Right ventricle myocardium inferior (tissue), 1 donor: ENCODE measurements at regions not wholly inside any gene's neighbourhood (a gene's known extent, or its start where the extent isn't known, plus 50 kb on each side); places are given as distances from the start of the nearest gene placed in this dataset.
"Not testable (repeated sequence)": the region's sequence is repeated elsewhere in the genome, so short reads cannot be mapped to it uniquely, and the experiment has no call there.

Experiments used
- ATAC-seq: fragments of 200-7000 bp; cut with Tn5 transposase; one replicate; pipeline ENCODE4 v1.9.1; 2020; ENCODE audit warnings: mild to moderate bottlenecking, moderate library complexity
- DNase-seq: peaks from one replicate; pipeline ENCODE4 v3.0.0; 2021; ENCODE audit errors: missing footprints
- intact Hi-C: fragments of 100-400 bp; cut with DNase I; formaldehyde crosslinking; loops from one replicate; pipeline ENCODE4 v1.11.0; 2022
- donor health status: DM: no; HTN: yes; CAD: no; lungs with severe emphysema.

- ATAC-seq, result no peak
- intact Hi-C loops, result no loop called here
- DNase-seq, result no peak
Observed at GRCh38 chr2:234411793-234412192, 85.1 kb downstream of the ARL4C start.

GRCh38 chr2:234410526-234410925 is 86.4 kb downstream of the ARL4C start:
- intact Hi-C loops, result no loop called here
- no peak for DNase-seq

GRCh38 chr2:234409590-234409989 is 87.3 kb downstream of the ARL4C start:
- DNase-seq, result no peak
- intact Hi-C loops, result no loop called here
- ATAC-seq, result no peak

More at GRCh38 chr2:234410526-234410925, 86.4 kb downstream of the ARL4C start:
- ATAC-seq, result no peak

- no peak for DNase-seq
- no peak for ATAC-seq
- intact Hi-C loops, result no loop called here
Observed at GRCh38 chr2:234406085-234406484, 90.8 kb downstream of the ARL4C start.

- intact Hi-C loops, result no loop called here
- ATAC-seq (no peak), DNase-seq (no peak)
Observed at GRCh38 chr2:234405462-234405861, 91.4 kb downstream of the ARL4C start.

GRCh38 chr2:234404957-234405356 is 91.9 kb downstream of the ARL4C start:
- intact Hi-C loops, result no loop called here
- ATAC-seq (no peak), DNase-seq (no peak)

- no peak for DNase-seq
- no peak for ATAC-seq
- intact Hi-C loops, result no loop called here
Observed at GRCh38 chr2:234403751-234404150, 93.1 kb downstream of the ARL4C start.

GRCh38 chr2:234403074-234403473 is 93.8 kb downstream of the ARL4C start:
- ATAC-seq, result no peak
- no peak for DNase-seq

GRCh38 chr2:234401426-234401825 is 95.5 kb downstream of the ARL4C start:
- DNase-seq, result no peak
- no peak for ATAC-seq
- intact Hi-C loops, result no loop called here

More at GRCh38 chr2:234403074-234403473, 93.8 kb downstream of the ARL4C start:
- intact Hi-C loops, result no loop called here

GRCh38 chr2:234399451-234400246 is 97.2 kb downstream of the ARL4C start:
- DNase-seq (no peak), ATAC-seq (no peak)
- intact Hi-C loops, result no loop called here

GRCh38 chr2:234398531-234398930 is 98.3 kb downstream of the ARL4C start:
- no peak for ATAC-seq
- intact Hi-C loops, result no loop called here

GRCh38 chr2:234395891-234396420 is 100.9 kb downstream of the ARL4C start:
- no peak for DNase-seq
- intact Hi-C loops, result no loop called here
- ATAC-seq, result no peak

More at GRCh38 chr2:234398531-234398930, 98.3 kb downstream of the ARL4C start:
- no peak for DNase-seq

GRCh38 chr2:234394450-234394849 is 102.4 kb downstream of the ARL4C start:
- ATAC-seq (no peak), DNase-seq (no peak)
- intact Hi-C loops, result no loop called here

GRCh38 chr2:234393354-234393753 is 103.5 kb downstream of the ARL4C start:
- DNase-seq (no peak), ATAC-seq (no peak)
- intact Hi-C loops, result no loop called here

- ATAC-seq (no peak), DNase-seq (no peak)
- intact Hi-C loops, result no loop called here
Observed at GRCh38 chr2:234392041-234392615, 104.8 kb downstream of the ARL4C start.

GRCh38 chr2:234391625-234392024 is 105.3 kb downstream of the ARL4C start:
- no peak for DNase-seq
- intact Hi-C loops, result no loop called here
- no peak for ATAC-seq

- intact Hi-C loops, ATAC-seq, DNase-seq: not testable (repeated sequence)
Observed at GRCh38 chr2:234389661-234390060, 107.2 kb downstream of the ARL4C start.

- intact Hi-C loops, result no loop called here
Observed at GRCh38 chr2:234388591-234388990, 108.3 kb downstream of the ARL4C start.

GRCh38 chr2:234386971-234387370 is 109.9 kb downstream of the ARL4C start:
- ATAC-seq, result no peak

More at GRCh38 chr2:234388591-234388990, 108.3 kb downstream of the ARL4C start:
- DNase-seq (no peak), ATAC-seq (no peak)

GRCh38 chr2:234382131-234382530 is 114.8 kb downstream of the ARL4C start:
- ATAC-seq, result no peak
- intact Hi-C loops, result no loop called here
- no peak for DNase-seq

More at GRCh38 chr2:234386971-234387370, 109.9 kb downstream of the ARL4C start:
- intact Hi-C loops, result no loop called here
- no peak for DNase-seq
